T-helper 2 cell treated with Interferon-gamma antibody and Interleukin-4, amounts not matched to agents 5 μg/mL and 100 μg/mL, for 36 hours (primary cell): ENCODE measurements at regions not wholly inside any gene's neighbourhood (a gene's known extent, or its start where the extent isn't known, plus 50 kb on each side); places are given as distances from the start of the nearest gene placed in this dataset.
"Not testable (repeated sequence)": the region's sequence is repeated elsewhere in the genome, so short reads cannot be mapped to it uniquely, and the experiment has no call there.

Experiments used
- DNase-seq: peaks from one replicate; pipeline ENCODE4 v3.0.0; 2021; ENCODE audit warnings: low spot score
- H3K27ac Mint-ChIP-seq: one replicate; pipeline ENCODE4 v1.8.0; 2021; ENCODE audit warnings: mild to moderate bottlenecking, mixed read lengths
- H3K27me3 Mint-ChIP-seq: one replicate; pipeline ENCODE4 v1.8.0; 2021; ENCODE audit warnings: low read depth, mixed read lengths
- H3K36me3 Mint-ChIP-seq: one replicate; pipeline ENCODE4 v1.8.0; 2021; ENCODE audit warnings: low read depth, mixed read lengths
- H3K4me1 Mint-ChIP-seq: one replicate; pipeline ENCODE4 v1.8.0; 2021; ENCODE audit warnings: low read depth, mixed read lengths
- H3K4me3 Mint-ChIP-seq: one replicate; pipeline ENCODE4 v1.8.0; 2022; ENCODE audit warnings: mild to moderate bottlenecking, moderate library complexity, mixed read lengths
- H3K9me3 Mint-ChIP-seq: one replicate; pipeline ENCODE4 v1.8.0; 2021; ENCODE audit warnings: mixed read lengths

- Mint-ChIP-seq H3K36me3 (no peaks in the 10 kb centered on the region), H3K27me3 (no peaks in the 10 kb centered on the region), H3K4me1 (no peaks in the 10 kb centered on the region), H3K4me3 (no peak overlapping the region), H3K27ac (no peak overlapping the region), H3K9me3 (no peaks in the 10 kb centered on the region)
- no peak for DNase-seq
Measured at GRCh38 chr6:8889514-8889913, 454.2 kb upstream of the SLC35B3 start.

- H3K4me3 Mint-ChIP-seq, result no peak overlapping the region
- no peaks in the 10 kb centered on the region for H3K4me1 Mint-ChIP-seq
Measured at GRCh38 chr6:8888468-8888867, 453.1 kb upstream of the SLC35B3 start.

GRCh38 chr6:8881663-8882062, 446.3 kb upstream of the SLC35B3 start:
- H3K36me3 Mint-ChIP-seq, result no peaks in the 10 kb centered on the region
- no peak for DNase-seq
- H3K9me3 Mint-ChIP-seq, result no peaks in the 10 kb centered on the region
- no peaks in the 10 kb centered on the region for H3K4me1 Mint-ChIP-seq
- H3K27me3 Mint-ChIP-seq, result no peaks in the 10 kb centered on the region
- no peak overlapping the region for H3K4me3 Mint-ChIP-seq
- H3K27ac Mint-ChIP-seq, result no peak overlapping the region

More at GRCh38 chr6:8888468-8888867, 453.1 kb upstream of the SLC35B3 start:
- Mint-ChIP-seq H3K9me3 (no peaks in the 10 kb centered on the region), H3K36me3 (no peaks in the 10 kb centered on the region), H3K27ac (no peak overlapping the region), H3K27me3 (no peaks in the 10 kb centered on the region)
- DNase-seq, result no peak

GRCh38 chr6:8879334-8879733, 444.0 kb upstream of the SLC35B3 start:
- H3K4me1 Mint-ChIP-seq, result no peaks in the 10 kb centered on the region
- H3K9me3 Mint-ChIP-seq, result no peaks in the 10 kb centered on the region
- no peak overlapping the region for H3K27ac Mint-ChIP-seq

GRCh38 chr6:8875986-8876385, 440.6 kb upstream of the SLC35B3 start:
- no peak overlapping the region for H3K27ac Mint-ChIP-seq
- H3K9me3 Mint-ChIP-seq, result no peaks in the 10 kb centered on the region
- H3K4me3 Mint-ChIP-seq, result no peak overlapping the region
- DNase-seq, result no peak
- H3K4me1 Mint-ChIP-seq, result no peaks in the 10 kb centered on the region
- no peaks in the 10 kb centered on the region for H3K27me3 Mint-ChIP-seq
- no peaks in the 10 kb centered on the region for H3K36me3 Mint-ChIP-seq

More at GRCh38 chr6:8879334-8879733, 444.0 kb upstream of the SLC35B3 start:
- no peaks in the 10 kb centered on the region for H3K27me3 Mint-ChIP-seq
- H3K36me3 Mint-ChIP-seq, result no peaks in the 10 kb centered on the region
- no peak overlapping the region for H3K4me3 Mint-ChIP-seq
- no peak for DNase-seq

GRCh38 chr6:8872589-8872988, 437.2 kb upstream of the SLC35B3 start:
- no peaks in the 10 kb centered on the region for H3K9me3 Mint-ChIP-seq
- H3K27ac Mint-ChIP-seq, result no peak overlapping the region
- no peaks in the 10 kb centered on the region for H3K27me3 Mint-ChIP-seq
- DNase-seq, result no peak
- H3K4me1 Mint-ChIP-seq, result no peaks in the 10 kb centered on the region
- no peak overlapping the region for H3K4me3 Mint-ChIP-seq
- H3K36me3 Mint-ChIP-seq, result no peaks in the 10 kb centered on the region

GRCh38 chr6:8865451-8865850, 430.1 kb upstream of the SLC35B3 start:
- no peak for DNase-seq
- Mint-ChIP-seq H3K4me1 (no peaks in the 10 kb centered on the region), H3K9me3 (no peaks in the 10 kb centered on the region), H3K27me3 (no peaks in the 10 kb centered on the region), H3K4me3 (no peak overlapping the region), H3K27ac (no peak overlapping the region), H3K36me3 (no peaks in the 10 kb centered on the region)

- no peaks in the 10 kb centered on the region for H3K9me3 Mint-ChIP-seq
- no peak for DNase-seq
- no peak overlapping the region for H3K27ac Mint-ChIP-seq
- H3K4me3 Mint-ChIP-seq, result no peak overlapping the region
- H3K36me3 Mint-ChIP-seq, result no peaks in the 10 kb centered on the region
- no peaks in the 10 kb centered on the region for H3K4me1 Mint-ChIP-seq
- no peaks in the 10 kb centered on the region for H3K27me3 Mint-ChIP-seq
Measured at GRCh38 chr6:8860671-8861070, 425.3 kb upstream of the SLC35B3 start.

- no peaks in the 10 kb centered on the region for H3K27me3 Mint-ChIP-seq
- H3K4me1 Mint-ChIP-seq, result no peaks in the 10 kb centered on the region
Measured at GRCh38 chr6:8859501-8859900, 424.2 kb upstream of the SLC35B3 start.

GRCh38 chr6:8858854-8859331, 423.5 kb upstream of the SLC35B3 start:
- Mint-ChIP-seq H3K9me3 (no peaks in the 10 kb centered on the region), H3K27ac (no peak overlapping the region), H3K4me1 (no peaks in the 10 kb centered on the region), H3K4me3 (no peak overlapping the region), H3K36me3 (no peaks in the 10 kb centered on the region), H3K27me3 (no peaks in the 10 kb centered on the region)
- no peak for DNase-seq

More at GRCh38 chr6:8859501-8859900, 424.2 kb upstream of the SLC35B3 start:
- Mint-ChIP-seq H3K27ac (no peak overlapping the region), H3K36me3 (no peaks in the 10 kb centered on the region), H3K4me3 (no peak overlapping the region), H3K9me3 (no peaks in the 10 kb centered on the region)
- DNase-seq, result no peak

GRCh38 chr6:8857160-8857559, 421.8 kb upstream of the SLC35B3 start:
- H3K4me3 Mint-ChIP-seq, result no peak overlapping the region
- H3K9me3 Mint-ChIP-seq, result no peaks in the 10 kb centered on the region
- DNase-seq, result no peak
- no peaks in the 10 kb centered on the region for H3K36me3 Mint-ChIP-seq
- no peaks in the 10 kb centered on the region for H3K27me3 Mint-ChIP-seq
- no peak overlapping the region for H3K27ac Mint-ChIP-seq
- H3K4me1 Mint-ChIP-seq, result no peaks in the 10 kb centered on the region

- no peaks in the 10 kb centered on the region for H3K4me1 Mint-ChIP-seq
- H3K27ac Mint-ChIP-seq, result no peak overlapping the region
- no peaks in the 10 kb centered on the region for H3K27me3 Mint-ChIP-seq
- no peaks in the 10 kb centered on the region for H3K9me3 Mint-ChIP-seq
- H3K4me3 Mint-ChIP-seq, result no peak overlapping the region
- H3K36me3 Mint-ChIP-seq, result no peaks in the 10 kb centered on the region
- no peak for DNase-seq
Measured at GRCh38 chr6:8855411-8855810, 420.1 kb upstream of the SLC35B3 start.

GRCh38 chr6:8852332-8852731, 417.0 kb upstream of the SLC35B3 start:
- DNase-seq, result no peak
- no peaks in the 10 kb centered on the region for H3K27me3 Mint-ChIP-seq
- no peaks in the 10 kb centered on the region for H3K36me3 Mint-ChIP-seq
- H3K4me3 Mint-ChIP-seq, result no peak overlapping the region
- H3K4me1 Mint-ChIP-seq, result no peaks in the 10 kb centered on the region
- H3K27ac Mint-ChIP-seq, result no peak overlapping the region
- H3K9me3 Mint-ChIP-seq, result no peaks in the 10 kb centered on the region

GRCh38 chr6:8846680-8847079, 411.3 kb upstream of the SLC35B3 start:
- not testable (repeated sequence) for H3K27ac Mint-ChIP-seq, H3K9me3 Mint-ChIP-seq, H3K4me1 Mint-ChIP-seq, H3K36me3 Mint-ChIP-seq, H3K4me3 Mint-ChIP-seq, H3K27me3 Mint-ChIP-seq, DNase-seq

GRCh38 chr6:8845690-8846089, 410.3 kb upstream of the SLC35B3 start:
- peaks cover 4% of the 10 kb centered on the region for H3K9me3 Mint-ChIP-seq
- no peak overlapping the region for H3K4me3 Mint-ChIP-seq
- H3K27me3 Mint-ChIP-seq, result no peaks in the 10 kb centered on the region
- no peak overlapping the region for H3K27ac Mint-ChIP-seq
- no peaks in the 10 kb centered on the region for H3K36me3 Mint-ChIP-seq
- no peak for DNase-seq
- H3K4me1 Mint-ChIP-seq, result peaks cover 2% of the 10 kb centered on the region
